HepG2 (cell line): ENCODE measurements at regions not wholly inside any gene's neighbourhood (a gene's known extent, or its start where the extent isn't known, plus 50 kb on each side); places are given as distances from the start of the nearest gene placed in this dataset.

Source experiments
- AKAP8 ChIP-seq: sonication (generic); formaldehyde crosslinking; IDR thresholded peaks from 2 replicates; pipeline ENCODE4 v1.5.1; 2020; ENCODE audit warnings: mild to moderate bottlenecking, missing genetic modification reagents
- ARNT ChIP-seq: fragments of 450-650 bp; IDR thresholded peaks from 2 replicates; pipeline ENCODE4 v1.6.1; 2017
- ATF7-NPFF ChIP-seq: sonication (generic); formaldehyde crosslinking; IDR thresholded peaks from 2 replicates; pipeline ENCODE4 v1.8.1; 2023; ENCODE audit warnings: mild to moderate bottlenecking, low read depth, missing genetic modification reagents, moderate library complexity
- CENPX ChIP-seq: sonication (generic); formaldehyde crosslinking; IDR thresholded peaks from 2 replicates; pipeline ENCODE4 v1.9.0; 2021; ENCODE audit warnings: mild to moderate bottlenecking, missing genetic modification reagents, moderate library complexity
- MBNL3 ChIP-seq: fragments of 250-450 bp; sonication (Bioruptor Pico); conservative IDR thresholded peaks from 2 replicates; pipeline ENCODE4 v1.8.0; 2022; ENCODE audit warnings: mild to moderate bottlenecking, inconsistent platforms
- PLRG1 ChIP-seq: fragments of 450-650 bp; conservative IDR thresholded peaks from 2 replicates; pipeline ENCODE4 v1.6.1; 2016
- ZNF260 ChIP-seq: sonication (generic); formaldehyde crosslinking; IDR thresholded peaks from 2 replicates; pipeline ENCODE4 v1.4.0; 2020; ENCODE audit warnings: missing genetic modification reagents, low read depth, mild to moderate bottlenecking, borderline replicate concordance
- TF ChIP-seq, protein P1 (sequence below): sonication (generic); formaldehyde crosslinking; IDR thresholded peaks from 2 replicates; pipeline ENCODE4 v1.5.0; 2020; ENCODE audit warnings: mild to moderate bottlenecking, missing genetic modification reagents, borderline replicate concordance
- TF ChIP-seq, protein P2 (sequence below): sonication (generic); formaldehyde crosslinking; IDR thresholded peaks from 2 replicates; pipeline ENCODE4 v1.4.0; 2020; ENCODE audit warnings: missing genetic modification reagents
- TF ChIP-seq, protein P3 (sequence below): sonication (generic); formaldehyde crosslinking; IDR thresholded peaks from 2 replicates; pipeline ENCODE4 v1.9.0; 2021; ENCODE audit warnings: mild to moderate bottlenecking, missing genetic modification reagents

GRCh38 chr20:16119909-16120308 lies 453.3 kb downstream of the KIF16B start (continued):
- TF ChIP-seq, protein P1, sequence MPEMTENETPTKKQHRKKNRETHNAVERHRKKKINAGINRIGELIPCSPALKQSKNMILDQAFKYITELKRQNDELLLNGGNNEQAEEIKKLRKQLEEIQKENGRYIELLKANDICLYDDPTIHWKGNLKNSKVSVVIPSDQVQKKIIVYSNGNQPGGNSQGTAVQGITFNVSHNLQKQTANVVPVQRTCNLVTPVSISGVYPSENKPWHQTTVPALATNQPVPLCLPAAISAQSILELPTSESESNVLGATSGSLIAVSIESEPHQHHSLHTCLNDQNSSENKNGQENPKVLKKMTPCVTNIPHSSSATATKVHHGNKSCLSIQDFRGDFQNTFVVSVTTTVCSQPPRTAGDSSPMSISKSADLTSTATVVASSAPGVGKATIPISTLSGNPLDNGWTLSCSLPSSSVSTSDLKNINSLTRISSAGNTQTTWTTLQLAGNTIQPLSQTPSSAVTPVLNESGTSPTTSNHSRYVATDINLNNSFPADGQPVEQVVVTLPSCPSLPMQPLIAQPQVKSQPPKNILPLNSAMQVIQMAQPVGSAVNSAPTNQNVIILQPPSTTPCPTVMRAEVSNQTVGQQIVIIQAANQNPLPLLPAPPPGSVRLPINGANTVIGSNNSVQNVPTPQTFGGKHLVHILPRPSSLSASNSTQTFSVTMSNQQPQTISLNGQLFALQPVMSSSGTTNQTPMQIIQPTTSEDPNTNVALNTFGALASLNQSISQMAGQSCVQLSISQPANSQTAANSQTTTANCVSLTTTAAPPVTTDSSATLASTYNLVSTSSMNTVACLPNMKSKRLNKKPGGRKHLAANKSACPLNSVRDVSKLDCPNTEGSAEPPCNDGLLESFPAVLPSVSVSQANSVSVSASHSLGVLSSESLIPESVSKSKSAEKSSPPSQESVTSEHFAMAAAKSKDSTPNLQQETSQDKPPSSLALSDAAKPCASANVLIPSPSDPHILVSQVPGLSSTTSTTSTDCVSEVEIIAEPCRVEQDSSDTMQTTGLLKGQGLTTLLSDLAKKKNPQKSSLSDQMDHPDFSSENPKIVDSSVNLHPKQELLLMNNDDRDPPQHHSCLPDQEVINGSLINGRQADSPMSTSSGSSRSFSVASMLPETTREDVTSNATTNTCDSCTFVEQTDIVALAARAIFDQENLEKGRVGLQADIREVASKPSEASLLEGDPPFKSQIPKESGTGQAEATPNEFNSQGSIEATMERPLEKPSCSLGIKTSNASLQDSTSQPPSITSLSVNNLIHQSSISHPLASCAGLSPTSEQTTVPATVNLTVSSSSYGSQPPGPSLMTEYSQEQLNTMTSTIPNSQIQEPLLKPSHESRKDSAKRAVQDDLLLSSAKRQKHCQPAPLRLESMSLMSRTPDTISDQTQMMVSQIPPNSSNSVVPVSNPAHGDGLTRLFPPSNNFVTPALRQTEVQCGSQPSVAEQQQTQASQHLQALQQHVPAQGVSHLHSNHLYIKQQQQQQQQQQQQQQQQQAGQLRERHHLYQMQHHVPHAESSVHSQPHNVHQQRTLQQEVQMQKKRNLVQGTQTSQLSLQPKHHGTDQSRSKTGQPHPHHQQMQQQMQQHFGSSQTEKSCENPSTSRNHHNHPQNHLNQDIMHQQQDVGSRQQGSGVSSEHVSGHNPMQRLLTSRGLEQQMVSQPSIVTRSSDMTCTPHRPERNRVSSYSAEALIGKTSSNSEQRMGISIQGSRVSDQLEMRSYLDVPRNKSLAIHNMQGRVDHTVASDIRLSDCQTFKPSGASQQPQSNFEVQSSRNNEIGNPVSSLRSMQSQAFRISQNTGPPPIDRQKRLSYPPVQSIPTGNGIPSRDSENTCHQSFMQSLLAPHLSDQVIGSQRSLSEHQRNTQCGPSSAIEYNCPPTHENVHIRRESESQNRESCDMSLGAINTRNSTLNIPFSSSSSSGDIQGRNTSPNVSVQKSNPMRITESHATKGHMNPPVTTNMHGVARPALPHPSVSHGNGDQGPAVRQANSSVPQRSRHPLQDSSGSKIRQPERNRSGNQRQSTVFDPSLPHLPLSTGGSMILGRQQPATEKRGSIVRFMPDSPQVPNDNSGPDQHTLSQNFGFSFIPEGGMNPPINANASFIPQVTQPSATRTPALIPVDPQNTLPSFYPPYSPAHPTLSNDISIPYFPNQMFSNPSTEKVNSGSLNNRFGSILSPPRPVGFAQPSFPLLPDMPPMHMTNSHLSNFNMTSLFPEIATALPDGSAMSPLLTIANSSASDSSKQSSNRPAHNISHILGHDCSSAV, result no peak
- TF ChIP-seq, protein P2, sequence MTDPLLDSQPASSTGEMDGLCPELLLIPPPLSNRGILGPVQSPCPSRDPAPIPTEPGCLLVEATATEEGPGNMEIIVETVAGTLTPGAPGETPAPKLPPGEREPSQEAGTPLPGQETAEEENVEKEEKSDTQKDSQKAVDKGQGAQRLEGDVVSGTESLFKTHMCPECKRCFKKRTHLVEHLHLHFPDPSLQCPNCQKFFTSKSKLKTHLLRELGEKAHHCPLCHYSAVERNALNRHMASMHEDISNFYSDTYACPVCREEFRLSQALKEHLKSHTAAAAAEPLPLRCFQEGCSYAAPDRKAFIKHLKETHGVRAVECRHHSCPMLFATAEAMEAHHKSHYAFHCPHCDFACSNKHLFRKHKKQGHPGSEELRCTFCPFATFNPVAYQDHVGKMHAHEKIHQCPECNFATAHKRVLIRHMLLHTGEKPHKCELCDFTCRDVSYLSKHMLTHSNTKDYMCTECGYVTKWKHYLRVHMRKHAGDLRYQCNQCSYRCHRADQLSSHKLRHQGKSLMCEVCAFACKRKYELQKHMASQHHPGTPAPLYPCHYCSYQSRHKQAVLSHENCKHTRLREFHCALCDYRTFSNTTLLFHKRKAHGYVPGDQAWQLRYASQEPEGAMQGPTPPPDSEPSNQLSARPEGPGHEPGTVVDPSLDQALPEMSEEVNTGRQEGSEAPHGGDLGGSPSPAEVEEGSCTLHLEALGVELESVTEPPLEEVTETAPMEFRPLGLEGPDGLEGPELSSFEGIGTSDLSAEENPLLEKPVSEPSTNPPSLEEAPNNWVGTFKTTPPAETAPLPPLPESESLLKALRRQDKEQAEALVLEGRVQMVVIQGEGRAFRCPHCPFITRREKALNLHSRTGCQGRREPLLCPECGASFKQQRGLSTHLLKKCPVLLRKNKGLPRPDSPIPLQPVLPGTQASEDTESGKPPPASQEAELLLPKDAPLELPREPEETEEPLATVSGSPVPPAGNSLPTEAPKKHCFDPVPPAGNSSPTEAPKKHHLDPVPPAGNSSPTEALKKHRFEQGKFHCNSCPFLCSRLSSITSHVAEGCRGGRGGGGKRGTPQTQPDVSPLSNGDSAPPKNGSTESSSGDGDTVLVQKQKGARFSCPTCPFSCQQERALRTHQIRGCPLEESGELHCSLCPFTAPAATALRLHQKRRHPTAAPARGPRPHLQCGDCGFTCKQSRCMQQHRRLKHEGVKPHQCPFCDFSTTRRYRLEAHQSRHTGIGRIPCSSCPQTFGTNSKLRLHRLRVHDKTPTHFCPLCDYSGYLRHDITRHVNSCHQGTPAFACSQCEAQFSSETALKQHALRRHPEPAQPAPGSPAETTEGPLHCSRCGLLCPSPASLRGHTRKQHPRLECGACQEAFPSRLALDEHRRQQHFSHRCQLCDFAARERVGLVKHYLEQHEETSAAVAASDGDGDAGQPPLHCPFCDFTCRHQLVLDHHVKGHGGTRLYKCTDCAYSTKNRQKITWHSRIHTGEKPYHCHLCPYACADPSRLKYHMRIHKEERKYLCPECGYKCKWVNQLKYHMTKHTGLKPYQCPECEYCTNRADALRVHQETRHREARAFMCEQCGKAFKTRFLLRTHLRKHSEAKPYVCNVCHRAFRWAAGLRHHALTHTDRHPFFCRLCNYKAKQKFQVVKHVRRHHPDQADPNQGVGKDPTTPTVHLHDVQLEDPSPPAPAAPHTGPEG (CRISPR knock-in tag), result no peak
- TF ChIP-seq AKAP8 (CRISPR knock-in tag) (no peak), CENPX (CRISPR knock-in tag) (no peak), MBNL3 (CRISPR knock-in tag) (no peak), ATF7-NPFF (no peak), ARNT (no peak), ZNF260 (no peak), PLRG1 (no peak)
- TF ChIP-seq, protein P3, sequence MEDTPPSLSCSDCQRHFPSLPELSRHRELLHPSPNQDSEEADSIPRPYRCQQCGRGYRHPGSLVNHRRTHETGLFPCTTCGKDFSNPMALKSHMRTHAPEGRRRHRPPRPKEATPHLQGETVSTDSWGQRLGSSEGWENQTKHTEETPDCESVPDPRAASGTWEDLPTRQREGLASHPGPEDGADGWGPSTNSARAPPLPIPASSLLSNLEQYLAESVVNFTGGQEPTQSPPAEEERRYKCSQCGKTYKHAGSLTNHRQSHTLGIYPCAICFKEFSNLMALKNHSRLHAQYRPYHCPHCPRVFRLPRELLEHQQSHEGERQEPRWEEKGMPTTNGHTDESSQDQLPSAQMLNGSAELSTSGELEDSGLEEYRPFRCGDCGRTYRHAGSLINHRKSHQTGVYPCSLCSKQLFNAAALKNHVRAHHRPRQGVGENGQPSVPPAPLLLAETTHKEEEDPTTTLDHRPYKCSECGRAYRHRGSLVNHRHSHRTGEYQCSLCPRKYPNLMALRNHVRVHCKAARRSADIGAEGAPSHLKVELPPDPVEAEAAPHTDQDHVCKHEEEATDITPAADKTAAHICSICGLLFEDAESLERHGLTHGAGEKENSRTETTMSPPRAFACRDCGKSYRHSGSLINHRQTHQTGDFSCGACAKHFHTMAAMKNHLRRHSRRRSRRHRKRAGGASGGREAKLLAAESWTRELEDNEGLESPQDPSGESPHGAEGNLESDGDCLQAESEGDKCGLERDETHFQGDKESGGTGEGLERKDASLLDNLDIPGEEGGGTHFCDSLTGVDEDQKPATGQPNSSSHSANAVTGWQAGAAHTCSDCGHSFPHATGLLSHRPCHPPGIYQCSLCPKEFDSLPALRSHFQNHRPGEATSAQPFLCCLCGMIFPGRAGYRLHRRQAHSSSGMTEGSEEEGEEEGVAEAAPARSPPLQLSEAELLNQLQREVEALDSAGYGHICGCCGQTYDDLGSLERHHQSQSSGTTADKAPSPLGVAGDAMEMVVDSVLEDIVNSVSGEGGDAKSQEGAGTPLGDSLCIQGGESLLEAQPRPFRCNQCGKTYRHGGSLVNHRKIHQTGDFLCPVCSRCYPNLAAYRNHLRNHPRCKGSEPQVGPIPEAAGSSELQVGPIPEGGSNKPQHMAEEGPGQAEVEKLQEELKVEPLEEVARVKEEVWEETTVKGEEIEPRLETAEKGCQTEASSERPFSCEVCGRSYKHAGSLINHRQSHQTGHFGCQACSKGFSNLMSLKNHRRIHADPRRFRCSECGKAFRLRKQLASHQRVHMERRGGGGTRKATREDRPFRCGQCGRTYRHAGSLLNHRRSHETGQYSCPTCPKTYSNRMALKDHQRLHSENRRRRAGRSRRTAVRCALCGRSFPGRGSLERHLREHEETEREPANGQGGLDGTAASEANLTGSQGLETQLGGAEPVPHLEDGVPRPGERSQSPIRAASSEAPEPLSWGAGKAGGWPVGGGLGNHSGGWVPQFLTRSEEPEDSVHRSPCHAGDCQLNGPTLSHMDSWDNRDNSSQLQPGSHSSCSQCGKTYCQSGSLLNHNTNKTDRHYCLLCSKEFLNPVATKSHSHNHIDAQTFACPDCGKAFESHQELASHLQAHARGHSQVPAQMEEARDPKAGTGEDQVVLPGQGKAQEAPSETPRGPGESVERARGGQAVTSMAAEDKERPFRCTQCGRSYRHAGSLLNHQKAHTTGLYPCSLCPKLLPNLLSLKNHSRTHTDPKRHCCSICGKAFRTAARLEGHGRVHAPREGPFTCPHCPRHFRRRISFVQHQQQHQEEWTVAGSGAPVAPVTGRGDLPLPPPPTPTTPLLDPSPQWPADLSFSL (CRISPR knock-in tag), result no peak
